Mucosa of descending colon (tissue), 3 donors: ENCODE measurements at regions not wholly inside any gene's neighbourhood (a gene's known extent, or its start where the extent isn't known, plus 50 kb on each side); places are given as distances from the start of the nearest gene placed in this dataset.

ENCODE experiments used
- ATAC-seq: fragments of 200-7000 bp; cut with Tn5 transposase; one replicate; pipeline ENCODE4 v1.9.1; 2020; ENCODE audit warnings: mild to moderate bottlenecking, moderate library complexity
- DNase-seq, 3 donors: peaks; one replicate each; pipeline ENCODE4 v3.0.0-alpha.2; 2020
- H3K36me3 ChIP-seq: fragments of 200-600 bp; one replicate; pipeline ENCODE4 v1.8.0; 2021; ENCODE audit warnings: low read depth, mild to moderate bottlenecking
- H3K4me1 ChIP-seq: fragments of 200-600 bp; one replicate; pipeline ENCODE4 v1.8.0; 2021; ENCODE audit warnings: low read depth, mild to moderate bottlenecking
- H3K4me3 ChIP-seq: fragments of 200-600 bp; one replicate; pipeline ENCODE4 v1.8.0; 2021; ENCODE audit warnings: mild to moderate bottlenecking
- H3K9me3 ChIP-seq: fragments of 200-600 bp; one replicate; pipeline ENCODE4 v1.8.0; 2021; ENCODE audit warnings: mild to moderate bottlenecking
- intact Hi-C, 2 donors: fragments of 100-400 bp; cut with DNase I in 1 of 2; cut with micrococcal nuclease in 1 of 2; formaldehyde crosslinking; loops; one replicate each; pipeline versions ENCODE4 v1.11.0 to v1.11.1; 2022; cut with DNase I, micrococcal nuclease
- TF ChIP-seq, protein P1 (sequence below): fragments of 200-600 bp; IDR thresholded peaks from one replicate; pipeline ENCODE4 v1.8.0; 2022; ENCODE audit warnings: antibody characterized with exemption, mild to moderate bottlenecking
- donor health status: DM: no; HTN: no; CAD: no; lungs with moderate emphysema.
- donor health status: DM: no; HTN: no; CAD: no.
- donor health status: DM: no; HTN: yes; CAD: no.

DNA sequence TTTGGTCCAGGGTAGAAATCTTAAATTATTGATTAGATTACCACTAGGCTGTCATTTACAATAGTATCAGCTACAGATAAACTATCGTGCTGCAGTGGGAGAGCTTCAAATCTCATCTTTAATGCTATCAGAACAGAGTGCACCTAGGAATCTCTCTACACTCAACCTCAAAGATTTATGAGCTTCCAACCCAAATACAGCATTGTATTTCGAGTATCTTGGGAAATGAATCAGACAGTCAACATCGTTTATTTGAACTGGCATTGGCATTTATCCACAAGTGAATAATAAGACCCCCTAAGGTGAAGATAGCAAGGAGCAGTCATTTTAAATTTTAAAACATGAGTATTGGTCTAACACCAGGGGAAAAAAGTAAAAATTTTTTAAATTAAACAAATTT lies 1203.2 kb downstream of the CDH12 start:
- no peaks in the 10 kb centered on the region for H3K9me3 ChIP-seq
- no peaks in the 10 kb centered on the region for H3K4me1 ChIP-seq
- H3K36me3 ChIP-seq = no peaks in the 10 kb centered on the region
- no peak for ATAC-seq
- intact Hi-C loops = no loop called here
- DNase-seq = no peak
- no peak overlapping the region for H3K4me3 ChIP-seq
- TF ChIP-seq, protein P1, sequence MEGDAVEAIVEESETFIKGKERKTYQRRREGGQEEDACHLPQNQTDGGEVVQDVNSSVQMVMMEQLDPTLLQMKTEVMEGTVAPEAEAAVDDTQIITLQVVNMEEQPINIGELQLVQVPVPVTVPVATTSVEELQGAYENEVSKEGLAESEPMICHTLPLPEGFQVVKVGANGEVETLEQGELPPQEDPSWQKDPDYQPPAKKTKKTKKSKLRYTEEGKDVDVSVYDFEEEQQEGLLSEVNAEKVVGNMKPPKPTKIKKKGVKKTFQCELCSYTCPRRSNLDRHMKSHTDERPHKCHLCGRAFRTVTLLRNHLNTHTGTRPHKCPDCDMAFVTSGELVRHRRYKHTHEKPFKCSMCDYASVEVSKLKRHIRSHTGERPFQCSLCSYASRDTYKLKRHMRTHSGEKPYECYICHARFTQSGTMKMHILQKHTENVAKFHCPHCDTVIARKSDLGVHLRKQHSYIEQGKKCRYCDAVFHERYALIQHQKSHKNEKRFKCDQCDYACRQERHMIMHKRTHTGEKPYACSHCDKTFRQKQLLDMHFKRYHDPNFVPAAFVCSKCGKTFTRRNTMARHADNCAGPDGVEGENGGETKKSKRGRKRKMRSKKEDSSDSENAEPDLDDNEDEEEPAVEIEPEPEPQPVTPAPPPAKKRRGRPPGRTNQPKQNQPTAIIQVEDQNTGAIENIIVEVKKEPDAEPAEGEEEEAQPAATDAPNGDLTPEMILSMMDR = no peak

DNA sequence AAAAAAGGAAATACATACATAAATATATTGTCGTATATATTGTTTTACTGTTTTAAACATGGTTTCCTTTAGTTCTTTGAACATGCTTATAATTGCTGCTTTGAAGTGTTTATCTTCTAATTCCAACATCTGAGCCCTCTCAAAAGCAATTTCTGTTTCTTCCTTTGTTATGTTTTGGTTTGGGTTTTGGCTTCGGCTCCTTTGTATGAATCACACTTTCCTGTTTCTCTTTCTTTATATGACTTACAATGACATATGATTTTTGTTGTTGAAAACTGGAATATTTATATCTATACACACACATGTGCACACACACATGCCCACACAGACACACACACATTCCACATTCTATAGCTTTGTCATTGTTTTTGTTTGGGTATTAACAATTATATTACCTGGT lies 1206.7 kb downstream of the CDH12 start:
- TF ChIP-seq, protein P1 = no peak
- no peaks in the 10 kb centered on the region for H3K4me1 ChIP-seq
- no peaks in the 10 kb centered on the region for H3K9me3 ChIP-seq
- intact Hi-C loops = no loop called here
- ATAC-seq (no peak), DNase-seq (no peak)
- H3K4me3 ChIP-seq = no peak overlapping the region
- no peaks in the 10 kb centered on the region for H3K36me3 ChIP-seq

DNA sequence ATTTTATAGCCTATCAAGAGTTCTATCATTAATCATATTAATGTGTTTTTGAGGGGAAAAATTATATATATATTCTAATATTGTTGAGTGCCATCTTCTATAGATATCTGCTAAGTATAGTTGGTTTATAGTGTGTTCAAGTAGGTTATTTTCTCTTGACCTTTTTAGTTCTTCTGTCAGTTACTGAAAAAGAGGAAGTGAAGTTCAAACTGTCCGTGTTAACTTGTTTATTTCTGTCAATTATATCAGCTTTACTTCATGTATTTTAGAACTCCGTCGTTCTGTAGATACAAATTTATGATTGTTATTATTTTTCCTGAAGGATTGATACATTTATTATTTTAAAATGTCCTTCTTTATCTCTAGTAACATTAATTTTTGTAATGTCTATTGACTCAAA lies 1209.1 kb downstream of the CDH12 start:
- intact Hi-C loops = no loop called here
- Histone ChIP-seq H3K4me3 (no peak overlapping the region), H3K9me3 (no peaks in the 10 kb centered on the region), H3K36me3 (no peaks in the 10 kb centered on the region), H3K4me1 (no peaks in the 10 kb centered on the region)
- no peak for ATAC-seq
- TF ChIP-seq, protein P1 = no peak
- no peak for DNase-seq

DNA sequence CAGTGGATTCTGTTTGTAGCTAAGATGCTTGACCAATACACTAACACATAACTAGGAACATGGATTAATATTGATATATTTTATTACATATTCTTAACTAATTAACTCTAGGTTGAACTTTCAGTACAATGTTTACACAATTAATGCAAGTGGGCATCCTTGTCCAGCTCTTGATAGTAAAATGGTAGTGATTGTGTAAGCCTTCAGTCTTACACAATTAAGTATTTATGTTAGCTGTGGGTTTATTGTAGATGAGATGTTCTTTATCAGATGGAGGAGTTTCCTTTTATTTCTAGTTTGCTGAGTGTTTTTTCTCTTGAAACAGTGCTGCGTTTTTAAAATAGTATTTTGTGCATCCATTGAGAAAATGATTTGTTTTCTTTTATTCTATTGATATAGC lies 1210.8 kb downstream of the CDH12 start:
- DNase-seq (no peak), ATAC-seq (no peak)
- TF ChIP-seq, protein P1 = no peak
- Histone ChIP-seq H3K9me3 (no peaks in the 10 kb centered on the region), H3K4me3 (no peak overlapping the region), H3K36me3 (no peaks in the 10 kb centered on the region), H3K4me1 (no peaks in the 10 kb centered on the region)
- intact Hi-C loops = no loop called here

DNA sequence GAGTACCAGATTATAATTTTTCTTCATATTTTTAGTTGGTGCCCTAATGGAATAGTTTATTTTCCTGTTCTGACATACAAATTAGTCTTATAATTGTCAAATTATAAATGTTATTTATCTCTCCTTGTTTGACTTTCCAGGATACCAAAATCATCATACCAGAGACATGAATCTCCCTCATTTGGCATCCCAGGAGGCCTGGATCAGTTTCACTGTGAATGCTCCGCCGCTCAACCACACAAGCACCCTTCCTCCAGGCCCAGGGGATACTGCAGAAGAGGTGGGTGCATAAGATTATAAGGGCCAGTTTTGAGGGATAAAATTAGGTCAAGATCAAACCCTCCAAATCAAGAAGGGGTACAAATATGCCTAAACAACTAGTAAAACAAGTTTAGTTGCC lies 1229.3 kb downstream of the CDH12 start:
- intact Hi-C loops = no loop called here
- no peaks in the 10 kb centered on the region for H3K36me3 ChIP-seq
- H3K9me3 ChIP-seq = peaks cover 7% of the 10 kb centered on the region
- TF ChIP-seq, protein P1 = no peak
- DNase-seq (no peak), ATAC-seq (no peak)
- no peaks in the 10 kb centered on the region for H3K4me1 ChIP-seq
- no peak overlapping the region for H3K4me3 ChIP-seq

DNA sequence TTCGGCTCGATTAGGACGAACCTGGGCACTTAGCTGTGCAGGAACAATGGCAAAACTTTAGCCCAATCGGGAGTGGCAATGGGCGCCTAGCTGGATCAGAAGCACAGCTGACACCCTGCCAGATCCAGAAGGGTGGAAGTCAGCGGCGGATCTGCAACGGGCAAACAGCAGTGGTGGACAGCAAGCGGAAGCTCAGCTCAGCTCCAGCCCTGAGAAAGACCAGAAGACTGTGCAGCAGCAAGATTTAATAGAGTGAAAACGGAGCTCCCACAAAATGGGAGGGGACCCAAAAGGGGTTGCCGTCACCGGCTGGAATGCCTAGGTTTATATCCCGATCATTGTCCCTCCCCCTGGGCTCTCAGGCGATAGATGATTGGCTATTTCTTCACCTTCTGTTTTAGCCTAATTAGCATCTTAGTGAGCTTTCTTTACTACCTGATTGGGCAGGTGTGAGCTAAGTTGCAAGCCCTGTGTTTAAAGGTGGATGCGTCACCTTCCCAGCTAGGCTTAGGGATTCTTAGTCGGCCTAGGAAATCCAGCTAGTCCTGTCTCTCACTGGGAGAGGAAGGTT lies 1237.9 kb downstream of the CDH12 start:
- H3K4me1 ChIP-seq = no peaks in the 10 kb centered on the region
- no peak for ATAC-seq

More for the DNA sequence above, 1237.9 kb downstream of the CDH12 start:
- intact Hi-C loops = no loop called here
- H3K4me3 ChIP-seq = no peak overlapping the region
- H3K36me3 ChIP-seq = no peaks in the 10 kb centered on the region
- DNase-seq = no peak
- TF ChIP-seq, protein P1 = no peak
- peaks cover 8% of the 10 kb centered on the region for H3K9me3 ChIP-seq
